ENCODE measurements at regions not wholly inside any gene's neighbourhood (a gene's known extent, or its start where the extent isn't known, plus 50 kb on each side); places are given as distances from the start of the nearest gene placed in this dataset. TPM values are rescaled to one million over a fixed set of nuclear protein-coding genes. Genes with fewer than 3 reads are reported as not detected.

DNA sequence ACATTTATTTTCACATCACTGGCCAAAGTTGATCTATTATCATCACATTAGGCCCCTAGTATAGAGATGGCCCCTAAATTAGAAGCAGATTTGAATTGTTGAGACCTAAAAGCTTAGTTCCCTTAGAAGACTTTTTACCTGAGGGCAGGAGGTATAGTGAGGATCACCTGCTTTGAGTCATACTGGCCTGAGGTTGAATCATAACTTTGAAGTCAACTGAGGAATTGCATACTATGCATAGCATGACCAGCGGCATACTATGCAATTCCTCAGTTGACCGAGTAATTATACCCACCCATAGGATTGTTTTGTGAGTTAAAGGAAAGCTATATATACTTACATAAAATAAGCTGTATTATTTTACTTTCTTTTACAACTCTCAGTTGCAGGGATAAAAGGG is 50.3 kb upstream of the DPH5 start:
- no peak for DNase-seq (ENCODE audit: low read depth)
- TF ChIP-seq, protein P1, sequence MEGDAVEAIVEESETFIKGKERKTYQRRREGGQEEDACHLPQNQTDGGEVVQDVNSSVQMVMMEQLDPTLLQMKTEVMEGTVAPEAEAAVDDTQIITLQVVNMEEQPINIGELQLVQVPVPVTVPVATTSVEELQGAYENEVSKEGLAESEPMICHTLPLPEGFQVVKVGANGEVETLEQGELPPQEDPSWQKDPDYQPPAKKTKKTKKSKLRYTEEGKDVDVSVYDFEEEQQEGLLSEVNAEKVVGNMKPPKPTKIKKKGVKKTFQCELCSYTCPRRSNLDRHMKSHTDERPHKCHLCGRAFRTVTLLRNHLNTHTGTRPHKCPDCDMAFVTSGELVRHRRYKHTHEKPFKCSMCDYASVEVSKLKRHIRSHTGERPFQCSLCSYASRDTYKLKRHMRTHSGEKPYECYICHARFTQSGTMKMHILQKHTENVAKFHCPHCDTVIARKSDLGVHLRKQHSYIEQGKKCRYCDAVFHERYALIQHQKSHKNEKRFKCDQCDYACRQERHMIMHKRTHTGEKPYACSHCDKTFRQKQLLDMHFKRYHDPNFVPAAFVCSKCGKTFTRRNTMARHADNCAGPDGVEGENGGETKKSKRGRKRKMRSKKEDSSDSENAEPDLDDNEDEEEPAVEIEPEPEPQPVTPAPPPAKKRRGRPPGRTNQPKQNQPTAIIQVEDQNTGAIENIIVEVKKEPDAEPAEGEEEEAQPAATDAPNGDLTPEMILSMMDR (IDR thresholded peaks at IDR 0.05; ENCODE audit: insufficient read depth, low read length), result no peak
- H3K4me3 ChIP-seq (ENCODE audit: low read depth, low read length), result no peak overlapping the region

Small RNA genes lying in the stretch of these regions (small RNA-seq; reads per million reads assigned to genes)
- gene RF00424, result not detected
